DND-41 (cell line): ENCODE measurements at regions not wholly inside any gene's neighbourhood (a gene's known extent, or its start where the extent isn't known, plus 50 kb on each side); places are given as distances from the start of the nearest gene placed in this dataset.

Source experiments
- CTCF ChIP-seq: IDR thresholded peaks from 2 replicates; pipeline ENCODE4 v1.5.1; 2012; ENCODE audit warnings: borderline replicate concordance, low read length, moderate library complexity, mild to moderate bottlenecking; ENCODE audit not compliant: poor library complexity, severe bottlenecking; ENCODE audit errors: extremely low read depth
- EZH2 ChIP-seq: IDR thresholded peaks from 3 replicates; pipeline ENCODE4 v1.6.1; 2012; ENCODE audit warnings: borderline replicate concordance, low read depth, mild to moderate bottlenecking, moderate library complexity, low read length, inconsistent platforms; ENCODE audit not compliant: severe bottlenecking

- TF ChIP-seq CTCF (no peak), EZH2 (no peak)
These were observed 91.8 kb upstream of the BCL6 start for GRCh38 chr3:187836823-187837770.
